DND-41 (cell line): ENCODE measurements at regions not wholly inside any gene's neighbourhood (a gene's known extent, or its start where the extent isn't known, plus 50 kb on each side); places are given as distances from the start of the nearest gene placed in this dataset.

Experiments
- ATAC-seq: fragments of 200-7000 bp; cut with Tn5 transposase; 3 replicates; pipeline ENCODE4 v1.9.1; 2021; ENCODE audit warnings: low read depth; ENCODE audit not compliant: insufficient read depth
- DNase-seq: peaks from one replicate; pipeline ENCODE4 v3.0.0-alpha.2; 2020
- H2AFZ ChIP-seq: 2 replicates; pipeline ENCODE4 v1.6.0; 2012; ENCODE audit warnings: low read depth, low read length
- H3K27ac ChIP-seq: 2 replicates; pipeline ENCODE4 v1.5.1; 2012; ENCODE audit warnings: low read length, inconsistent platforms
- H3K27me3 ChIP-seq: fragments of 200-600 bp; sonication (generic); 2 replicates; pipeline ENCODE4 v1.6.0; 2012; ENCODE audit warnings: low read length, mild to moderate bottlenecking, inconsistent platforms; ENCODE audit not compliant: insufficient read depth, poor library complexity
- H3K36me3 ChIP-seq: 2 replicates; pipeline ENCODE4 v1.5.1; 2012; ENCODE audit warnings: low read length, inconsistent platforms; ENCODE audit not compliant: insufficient read depth
- H3K4me1 ChIP-seq: 2 replicates; pipeline ENCODE4 v1.5.1; 2012; ENCODE audit warnings: mild to moderate bottlenecking, low read length; ENCODE audit not compliant: insufficient read depth
- H3K4me2 ChIP-seq: 2 replicates; pipeline ENCODE4 v1.6.0; 2012; ENCODE audit warnings: mild to moderate bottlenecking, moderate library complexity, low read length, inconsistent platforms; ENCODE audit not compliant: insufficient read depth
- H3K4me3 ChIP-seq, 2 experiments: fragments of 200-600 bp in 1 of 2; shearing (Covaris generic) in 1 of 2; 2 replicates each; pipeline ENCODE4 v1.5.1; 2012 to 2016; ENCODE audit warnings: inconsistent platforms in 2 of 2, low read length in 2 of 2, mild to moderate bottlenecking in 2 of 2, low read depth in 1 of 2, moderate library complexity in 1 of 2
- H3K79me2 ChIP-seq: 2 replicates; pipeline ENCODE4 v1.6.0; 2012; ENCODE audit warnings: low read length, inconsistent platforms; ENCODE audit not compliant: insufficient read depth
- H3K9ac ChIP-seq: 2 replicates; pipeline ENCODE4 v1.6.0; 2012; ENCODE audit warnings: low read depth, mild to moderate bottlenecking, inconsistent platforms, low read length, moderate library complexity
- H3K9me3 ChIP-seq: 2 replicates; pipeline ENCODE4 v1.5.1; 2012; ENCODE audit warnings: low read length, moderate library complexity, mild to moderate bottlenecking, inconsistent platforms; ENCODE audit not compliant: insufficient read depth, severe bottlenecking
- H4K20me1 ChIP-seq: 2 replicates; pipeline ENCODE4 v1.6.0; 2012; ENCODE audit warnings: low read length; ENCODE audit not compliant: insufficient read depth
- CTCF ChIP-seq: IDR thresholded peaks from 2 replicates; pipeline ENCODE4 v1.5.1; 2012; ENCODE audit warnings: borderline replicate concordance, low read length, moderate library complexity, mild to moderate bottlenecking; ENCODE audit not compliant: poor library complexity, severe bottlenecking; ENCODE audit errors: extremely low read depth
- EZH2 ChIP-seq: IDR thresholded peaks from 3 replicates; pipeline ENCODE4 v1.6.1; 2012; ENCODE audit warnings: borderline replicate concordance, low read depth, mild to moderate bottlenecking, moderate library complexity, low read length, inconsistent platforms; ENCODE audit not compliant: severe bottlenecking

GRCh38 chr2:122480501-122481243 is 725.2 kb downstream of the TSN start:
- no peaks in the 10 kb centered on the region for H3K9me3 ChIP-seq
- TF ChIP-seq CTCF (no peak), EZH2 (no peak)
- H3K4me1 ChIP-seq = no peaks in the 10 kb centered on the region
- H3K4me2 ChIP-seq = no peak overlapping the region
- H3K9ac ChIP-seq = no peak overlapping the region
- H2AFZ ChIP-seq = no peak overlapping the region
- no peak for DNase-seq
- no peaks in the 10 kb centered on the region for H3K79me2 ChIP-seq
- no peaks in the 10 kb centered on the region for H4K20me1 ChIP-seq
- ATAC-seq = no peak
- H3K27ac ChIP-seq = no peak overlapping the region
- no peaks in the 10 kb centered on the region for H3K36me3 ChIP-seq
- no peaks in the 10 kb centered on the region for H3K27me3 ChIP-seq
- H3K4me3 ChIP-seq = no peak overlapping the region

GRCh38 chr2:122481244-122481622 is 725.8 kb downstream of the TSN start:
- TF ChIP-seq CTCF (no peak), EZH2 (no peak)
- Histone ChIP-seq H4K20me1 (no peaks in the 10 kb centered on the region), H2AFZ (no peak overlapping the region), H3K79me2 (no peaks in the 10 kb centered on the region), H3K9ac (no peak overlapping the region), H3K9me3 (no peaks in the 10 kb centered on the region), H3K27ac (no peak overlapping the region), H3K4me2 (no peak overlapping the region), H3K27me3 (no peaks in the 10 kb centered on the region), H3K36me3 (no peaks in the 10 kb centered on the region), H3K4me1 (no peaks in the 10 kb centered on the region), H3K4me3 (no peak overlapping the region)
- no peak for DNase-seq
- ATAC-seq = no peak

DNA sequence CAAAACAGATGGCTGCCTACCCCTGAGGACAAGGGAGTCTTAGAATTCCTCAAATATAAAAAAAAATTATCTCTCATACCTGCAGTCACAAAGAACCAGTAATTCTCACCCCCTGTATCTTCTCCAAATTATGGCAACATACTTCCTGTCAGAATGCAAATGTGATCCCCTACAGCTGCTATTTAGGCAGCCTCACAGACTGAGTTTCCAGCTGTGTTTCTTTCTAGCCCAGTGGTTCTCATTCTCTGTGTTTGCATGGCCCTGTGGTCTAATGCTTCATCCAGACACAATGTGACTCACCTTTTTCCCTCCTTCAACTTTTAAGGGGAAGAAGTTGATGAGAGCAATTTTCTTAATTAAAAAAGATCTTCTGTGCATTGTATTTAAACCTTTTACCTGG is 726.3 kb downstream of the TSN start:
- no peaks in the 10 kb centered on the region for H3K27me3 ChIP-seq
- H3K9me3 ChIP-seq = no peaks in the 10 kb centered on the region
- ATAC-seq (no peak), DNase-seq (no peak)
- no peaks in the 10 kb centered on the region for H4K20me1 ChIP-seq
- no peak overlapping the region for H3K4me2 ChIP-seq
- no peaks in the 10 kb centered on the region for H3K36me3 ChIP-seq
- no peak overlapping the region for H3K9ac ChIP-seq
- no peaks in the 10 kb centered on the region for H3K4me1 ChIP-seq
- no peak for TF ChIP-seq EZH2
- no peak for TF ChIP-seq CTCF
- H3K27ac ChIP-seq = no peak overlapping the region
- no peak overlapping the region for H2AFZ ChIP-seq
- no peaks in the 10 kb centered on the region for H3K79me2 ChIP-seq
- no peak overlapping the region for H3K4me3 ChIP-seq

- Histone ChIP-seq H3K79me2 (no peaks in the 10 kb centered on the region), H2AFZ (no peak overlapping the region), H3K27me3 (no peaks in the 10 kb centered on the region), H3K4me3 (no peak overlapping the region), H3K9ac (no peak overlapping the region), H3K36me3 (no peaks in the 10 kb centered on the region), H3K9me3 (no peaks in the 10 kb centered on the region), H3K4me2 (no peak overlapping the region), H3K4me1 (no peaks in the 10 kb centered on the region), H3K27ac (no peak overlapping the region), H4K20me1 (no peaks in the 10 kb centered on the region)
- no peak for DNase-seq
- TF ChIP-seq EZH2 (no peak), CTCF (no peak)
- ATAC-seq = no peak
Measured at GRCh38 chr2:122486086-122486485, 730.6 kb downstream of the TSN start.
